ENCODE measurements at regions not wholly inside any gene's neighbourhood (a gene's known extent, or its start where the extent isn't known, plus 50 kb on each side); places are given as distances from the start of the nearest gene placed in this dataset.

DNA sequence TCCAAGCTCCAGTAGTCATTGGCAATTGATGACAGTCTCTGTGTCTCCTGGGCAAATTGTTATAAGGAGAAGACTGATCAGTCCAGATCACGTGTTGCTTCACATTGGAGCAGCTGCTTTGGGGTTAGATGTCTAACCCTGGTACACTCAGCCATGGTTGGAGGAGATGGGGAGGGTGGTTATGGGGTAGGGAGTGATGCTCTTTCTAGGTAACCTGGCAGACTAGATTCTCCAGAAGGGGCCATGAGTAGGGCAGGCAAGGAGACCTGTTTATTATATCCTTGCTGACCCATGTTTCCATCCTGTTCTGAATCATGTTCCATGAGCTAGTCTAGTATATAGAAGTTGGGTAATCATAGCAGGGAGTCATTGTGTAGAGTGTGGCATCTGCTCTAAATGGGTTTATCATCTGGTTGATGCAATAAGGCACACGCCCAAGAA is 50.8 kb upstream of the BACH2 start:
- CTCF ChIA-PET: no interaction called here
- no peaks in the 10 kb centered on the region for H3K9me3 ChIP-seq (ENCODE audit: low read depth, low read length, poor library complexity, severe bottlenecking)
- intact Hi-C loops (cut with micrococcal nuclease; ENCODE audit: unreplicated experiment): no loop called here
- peaks cover 39% of the 10 kb centered on the region for H3K27me3 ChIP-seq (replicated peaks; ENCODE audit: insufficient read depth, low read depth, low read length, poor library complexity)
- no TSS peak for BruUV-seq (replicated peaks)
- no peak overlapping the region for H3K27ac ChIP-seq (ENCODE audit: low read depth, low read length, poor library complexity, severe bottlenecking)
- POLR2A ChIA-PET (ENCODE audit: low non-redundant PET): no interaction called here
- DNase-seq (ENCODE audit: low spot score): no peak
- no peak overlapping the region for H3K4me3 ChIP-seq (ENCODE audit: low read depth, low read length, poor library complexity, severe bottlenecking)
- no peaks in the 10 kb centered on the region for H3K4me1 ChIP-seq (ENCODE audit: insufficient read depth, low read length, poor library complexity, severe bottlenecking)
- TF ChIP-seq, protein P1, sequence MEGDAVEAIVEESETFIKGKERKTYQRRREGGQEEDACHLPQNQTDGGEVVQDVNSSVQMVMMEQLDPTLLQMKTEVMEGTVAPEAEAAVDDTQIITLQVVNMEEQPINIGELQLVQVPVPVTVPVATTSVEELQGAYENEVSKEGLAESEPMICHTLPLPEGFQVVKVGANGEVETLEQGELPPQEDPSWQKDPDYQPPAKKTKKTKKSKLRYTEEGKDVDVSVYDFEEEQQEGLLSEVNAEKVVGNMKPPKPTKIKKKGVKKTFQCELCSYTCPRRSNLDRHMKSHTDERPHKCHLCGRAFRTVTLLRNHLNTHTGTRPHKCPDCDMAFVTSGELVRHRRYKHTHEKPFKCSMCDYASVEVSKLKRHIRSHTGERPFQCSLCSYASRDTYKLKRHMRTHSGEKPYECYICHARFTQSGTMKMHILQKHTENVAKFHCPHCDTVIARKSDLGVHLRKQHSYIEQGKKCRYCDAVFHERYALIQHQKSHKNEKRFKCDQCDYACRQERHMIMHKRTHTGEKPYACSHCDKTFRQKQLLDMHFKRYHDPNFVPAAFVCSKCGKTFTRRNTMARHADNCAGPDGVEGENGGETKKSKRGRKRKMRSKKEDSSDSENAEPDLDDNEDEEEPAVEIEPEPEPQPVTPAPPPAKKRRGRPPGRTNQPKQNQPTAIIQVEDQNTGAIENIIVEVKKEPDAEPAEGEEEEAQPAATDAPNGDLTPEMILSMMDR (conservative IDR thresholded peaks at IDR 0.05; ENCODE audit: low read depth, low read length): no peak
- no peak for TF ChIP-seq EZH2 (IDR thresholded peaks at IDR 0.05; ENCODE audit: borderline replicate concordance, low read depth, low read length, poor library complexity, severe bottlenecking)
- no peaks in the 10 kb centered on the region for H3K36me3 ChIP-seq (ENCODE audit: insufficient read depth, low read length, poor library complexity, severe bottlenecking)

DNA sequence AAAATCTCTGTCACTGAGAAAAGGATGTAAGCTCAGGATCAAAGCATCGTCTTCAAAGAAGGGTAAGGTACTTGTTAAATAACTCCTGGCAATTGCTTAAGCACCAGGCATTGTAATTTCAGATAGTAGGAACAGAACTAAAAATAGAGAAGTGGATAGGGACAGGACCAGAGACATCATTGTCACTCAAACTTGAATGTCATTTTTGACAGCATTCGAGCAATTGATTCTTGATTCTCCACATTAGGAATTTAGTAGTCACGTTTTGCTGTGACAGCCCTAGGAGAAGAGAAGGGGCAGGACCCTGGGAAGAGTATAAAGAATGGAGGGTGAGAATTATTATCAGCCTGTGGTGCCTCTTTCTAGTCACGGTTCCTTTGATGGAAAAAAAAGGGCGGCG is 50.1 kb upstream of the BACH2 start:
- no peak overlapping the region for H3K27ac ChIP-seq (ENCODE audit: low read depth, low read length, poor library complexity, severe bottlenecking)
- CTCF ChIA-PET: no interaction called here
- intact Hi-C loops (cut with micrococcal nuclease; ENCODE audit: unreplicated experiment): no loop called here
- no peaks in the 10 kb centered on the region for H3K4me1 ChIP-seq (ENCODE audit: insufficient read depth, low read length, poor library complexity, severe bottlenecking)
- no peak for DNase-seq (ENCODE audit: low spot score)
- no peak overlapping the region for H3K4me3 ChIP-seq (ENCODE audit: low read depth, low read length, poor library complexity, severe bottlenecking)
- no peaks in the 10 kb centered on the region for H3K9me3 ChIP-seq (ENCODE audit: low read depth, low read length, poor library complexity, severe bottlenecking)
- TF ChIP-seq EZH2 (IDR thresholded peaks at IDR 0.05; ENCODE audit: borderline replicate concordance, low read depth, low read length, poor library complexity, severe bottlenecking): no peak
- TF ChIP-seq, protein P1 (conservative IDR thresholded peaks at IDR 0.05; ENCODE audit: low read depth, low read length): no peak
- BruUV-seq (replicated peaks): no TSS peak
- POLR2A ChIA-PET (ENCODE audit: low non-redundant PET): no interaction called here
- H3K36me3 ChIP-seq (ENCODE audit: insufficient read depth, low read length, poor library complexity, severe bottlenecking): no peaks in the 10 kb centered on the region
- H3K27me3 ChIP-seq (replicated peaks; ENCODE audit: insufficient read depth, low read depth, low read length, poor library complexity): peaks cover 39% of the 10 kb centered on the region
